GM18517 (cell line): ENCODE measurements at regions not wholly inside any gene's neighbourhood (a gene's known extent, or its start where the extent isn't known, plus 50 kb on each side); places are given as distances from the start of the nearest gene placed in this dataset.

Source experiments
- ATAC-seq: cut with Tn5 transposase; IDR thresholded peaks from one replicate; pipeline ENCODE4 v1.9.1; 2021; ENCODE audit warnings: mild to moderate bottlenecking, moderate library complexity; ENCODE audit not compliant: unreplicated experiment

- ATAC-seq = no peak
Measured at GRCh38 chr2:150319658-150320555, 167.6 kb downstream of the RND3 start.

- no peak for ATAC-seq
Measured at GRCh38 chr2:150319085-150319484, 168.4 kb downstream of the RND3 start.

GRCh38 chr2:150312271-150312670 is 175.2 kb downstream of the RND3 start:
- no peak for ATAC-seq

- ATAC-seq = no peak
Measured at GRCh38 chr2:150309311-150310080, 178.0 kb downstream of the RND3 start.

- ATAC-seq = no peak
Measured at GRCh38 chr2:150307258-150307657, 180.2 kb downstream of the RND3 start.

GRCh38 chr2:150303281-150303680 is 184.2 kb downstream of the RND3 start:
- no peak for ATAC-seq

GRCh38 chr2:150298571-150299305 is 188.7 kb downstream of the RND3 start:
- ATAC-seq = no peak

- no peak for ATAC-seq
Measured at GRCh38 chr2:150296770-150297546, 190.5 kb downstream of the RND3 start.

GRCh38 chr2:150295544-150295943 is 191.9 kb downstream of the RND3 start:
- no peak for ATAC-seq

- ATAC-seq = no peak
Measured at GRCh38 chr2:150293771-150294170, 193.7 kb downstream of the RND3 start.

- ATAC-seq = no peak
Measured at GRCh38 chr2:150292807-150293206, 194.7 kb downstream of the RND3 start.

- no peak for ATAC-seq
Measured at GRCh38 chr2:150292192-150292591, 195.3 kb downstream of the RND3 start.

- ATAC-seq = no peak
Measured at GRCh38 chr2:150286730-150287362, 200.6 kb downstream of the RND3 start.

GRCh38 chr2:150284116-150284515 is 203.4 kb downstream of the RND3 start:
- ATAC-seq = no peak

- no peak for ATAC-seq
Measured at GRCh38 chr2:150282771-150283371, 204.6 kb downstream of the RND3 start.

GRCh38 chr2:150282357-150282756 is 205.1 kb downstream of the RND3 start:
- ATAC-seq = no peak

- no peak for ATAC-seq
Measured at GRCh38 chr2:150280231-150280630, 207.2 kb downstream of the RND3 start.

GRCh38 chr2:150279686-150280085 is 207.8 kb downstream of the RND3 start:
- no peak for ATAC-seq

GRCh38 chr2:150276737-150277136 is 210.7 kb downstream of the RND3 start:
- ATAC-seq = no peak

- no peak for ATAC-seq
Measured at GRCh38 chr2:150274108-150274507, 213.4 kb downstream of the RND3 start.
